Ovary (tissue), 7 donors: ENCODE measurements at regions not wholly inside any gene's neighbourhood (a gene's known extent, or its start where the extent isn't known, plus 50 kb on each side); places are given as distances from the start of the nearest gene placed in this dataset. TPM values are rescaled to one million over a fixed set of nuclear protein-coding genes. Genes with fewer than 3 reads are reported as not detected.

ENCODE experiments used
- DNase-seq, 5 donors: peaks; one replicate each; pipeline ENCODE4 v3.0.0-alpha.2; 2019 to 2020
- H3K27ac ChIP-seq, 2 donors: fragments of 200-600 bp; one replicate each; pipeline versions ENCODE4 v1.5.1 to v1.8.0; 2019 to 2022
- H3K27me3 ChIP-seq: fragments of 200-600 bp; one replicate; pipeline ENCODE4 v1.8.0; 2022
- H3K36me3 ChIP-seq: fragments of 200-600 bp; sonication (generic); one replicate; pipeline ENCODE4 v1.5.1; 2019
- H3K4me1 ChIP-seq: one replicate; pipeline ENCODE4 v1.8.1; 2013; ENCODE audit warnings: mild to moderate bottlenecking, moderate library complexity; ENCODE audit not compliant: insufficient read depth
- H3K4me3 ChIP-seq: fragments of 200-600 bp; sonication (generic); one replicate; pipeline ENCODE4 v1.5.1; 2017
- H3K9me3 ChIP-seq, 2 donors: fragments of 200-600 bp in 1 of 2; sonication (generic) in 1 of 2; one replicate each; pipeline versions ENCODE4 v1.5.1 to v1.8.1; 2013 to 2019; ENCODE audit warnings: mild to moderate bottlenecking in 1 of 2, moderate library complexity in 1 of 2
- EP300 ChIP-seq: sonication (generic); formaldehyde crosslinking; IDR thresholded peaks from one replicate; pipeline ENCODE4 v1.6.1; 2017; ENCODE audit warnings: antibody characterized with exemption
- POLR2A ChIP-seq: fragments of 450-650 bp; IDR thresholded peaks from one replicate; pipeline ENCODE4 v1.6.1; 2017; ENCODE audit warnings: antibody characterized with exemption, mild to moderate bottlenecking, moderate library complexity
- WGBS, 3 donors: extraction: QIAGEN DNeasy Blood & Tissue Kit in 1 of 3; methylation state at CpG; one replicate each; pipeline versions ENCODE4 v1.1.5 to v1.1.7; 2013 to 2017; 5-methylcytosine and 5-hydroxymethylcytosine counted together
- intact Hi-C, 4 donors: fragments of 100-400 bp; cut with DNase I; formaldehyde crosslinking; loops; one replicate each; pipeline versions ENCODE4 v1.11.0 to v1.15.1; 2022 to 2023
- small RNA-seq: library from RNA; depleted of rRNA; stranded (forward); fragments of <200 nt; gene quantifications from one replicate; pipeline ENCODE3, GENCODE V24; 2016
- TF ChIP-seq, protein P1 (sequence below), 3 donors: fragments of 450-650 bp in 2 of 3; fragments of 200-600 bp in 1 of 3; IDR thresholded peaks; one replicate each; pipeline versions ENCODE4 v1.5.1 to v1.8.0; 2016 to 2022; ENCODE audit warnings: antibody characterized with exemption in 3 of 3, mild to moderate bottlenecking in 1 of 3
- donor health status: DM: no; HTN: no; CAD: no; lungs with moderate emphysema.
- donor health status: DM: no; HTN: no; CAD: no.
- donor health status: Bipolar disorder and iron deficiency.
- donor health status: DM: no; HTN: no; CAD: no.
- donor health status: DM: yes; HTN: yes; CAD: no.

DNA sequence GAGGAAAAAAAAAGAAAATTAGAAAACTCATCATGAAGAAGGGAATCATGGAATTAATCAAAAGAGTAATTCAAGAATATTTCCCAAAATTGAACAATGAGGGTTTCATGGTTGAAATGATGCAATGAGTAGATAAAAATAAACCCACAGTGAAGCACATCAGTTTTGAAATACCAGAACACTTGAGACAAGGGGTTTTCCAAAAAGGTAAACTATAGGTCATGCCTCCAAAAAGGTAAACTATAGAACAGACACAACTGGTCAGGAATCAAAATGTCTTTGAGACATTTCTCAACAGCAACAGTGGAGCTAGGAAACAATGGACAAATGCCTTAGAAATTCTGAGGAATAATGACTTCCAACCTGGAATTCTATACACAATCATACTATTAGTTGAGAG, 60.2 kb upstream of the PCSK5 start:
- H3K4me1 ChIP-seq, result peaks cover 3% of the 10 kb centered on the region
- H3K9me3 ChIP-seq, result no peaks in the 10 kb centered on the region
- TF ChIP-seq POLR2A, result no peak
- no peak for TF ChIP-seq EP300
- TF ChIP-seq, protein P1, sequence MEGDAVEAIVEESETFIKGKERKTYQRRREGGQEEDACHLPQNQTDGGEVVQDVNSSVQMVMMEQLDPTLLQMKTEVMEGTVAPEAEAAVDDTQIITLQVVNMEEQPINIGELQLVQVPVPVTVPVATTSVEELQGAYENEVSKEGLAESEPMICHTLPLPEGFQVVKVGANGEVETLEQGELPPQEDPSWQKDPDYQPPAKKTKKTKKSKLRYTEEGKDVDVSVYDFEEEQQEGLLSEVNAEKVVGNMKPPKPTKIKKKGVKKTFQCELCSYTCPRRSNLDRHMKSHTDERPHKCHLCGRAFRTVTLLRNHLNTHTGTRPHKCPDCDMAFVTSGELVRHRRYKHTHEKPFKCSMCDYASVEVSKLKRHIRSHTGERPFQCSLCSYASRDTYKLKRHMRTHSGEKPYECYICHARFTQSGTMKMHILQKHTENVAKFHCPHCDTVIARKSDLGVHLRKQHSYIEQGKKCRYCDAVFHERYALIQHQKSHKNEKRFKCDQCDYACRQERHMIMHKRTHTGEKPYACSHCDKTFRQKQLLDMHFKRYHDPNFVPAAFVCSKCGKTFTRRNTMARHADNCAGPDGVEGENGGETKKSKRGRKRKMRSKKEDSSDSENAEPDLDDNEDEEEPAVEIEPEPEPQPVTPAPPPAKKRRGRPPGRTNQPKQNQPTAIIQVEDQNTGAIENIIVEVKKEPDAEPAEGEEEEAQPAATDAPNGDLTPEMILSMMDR (IDR thresholded peaks at IDR 0.05), result no peak
- no peaks in the 10 kb centered on the region for H3K27me3 ChIP-seq
- DNase-seq, result no peak
- intact Hi-C loops, result loop anchor here in 1 of 4 donors (10.0 kb wide), 1 partner anchor 894 kb away; no protein-coding TSS in a partner anchor
- H3K27ac ChIP-seq, result no peak overlapping the region
- no peak overlapping the region for H3K4me3 ChIP-seq
- H3K36me3 ChIP-seq, result no peaks in the 10 kb centered on the region

DNA sequence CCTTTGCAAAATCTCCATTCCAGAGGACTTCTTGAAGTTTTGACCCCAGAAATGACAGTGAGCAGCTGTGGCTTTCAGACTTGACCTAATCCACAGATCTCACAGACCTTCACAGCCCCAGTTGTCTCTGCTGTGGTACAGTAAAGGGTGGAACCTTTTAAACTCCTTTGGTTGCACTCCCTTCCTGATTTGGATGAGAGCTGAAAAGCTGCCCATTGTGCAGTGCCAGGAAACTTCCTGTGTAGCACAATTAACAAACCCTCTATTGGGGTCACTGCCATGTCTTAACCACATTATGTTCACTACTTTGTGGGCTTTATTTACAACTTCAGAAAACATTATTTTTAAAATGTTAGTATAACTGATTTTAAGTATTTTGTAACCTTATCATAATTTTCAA, 56.7 kb upstream of the PCSK5 start:
- intact Hi-C loops, result loop anchor here in 1 of 4 donors (10.0 kb wide), 1 partner anchor 891 kb away; no protein-coding TSS in a partner anchor
- TF ChIP-seq POLR2A (no peak), EP300 (no peak)
- TF ChIP-seq, protein P1 (IDR thresholded peaks at IDR 0.05), result no peak

DNA sequence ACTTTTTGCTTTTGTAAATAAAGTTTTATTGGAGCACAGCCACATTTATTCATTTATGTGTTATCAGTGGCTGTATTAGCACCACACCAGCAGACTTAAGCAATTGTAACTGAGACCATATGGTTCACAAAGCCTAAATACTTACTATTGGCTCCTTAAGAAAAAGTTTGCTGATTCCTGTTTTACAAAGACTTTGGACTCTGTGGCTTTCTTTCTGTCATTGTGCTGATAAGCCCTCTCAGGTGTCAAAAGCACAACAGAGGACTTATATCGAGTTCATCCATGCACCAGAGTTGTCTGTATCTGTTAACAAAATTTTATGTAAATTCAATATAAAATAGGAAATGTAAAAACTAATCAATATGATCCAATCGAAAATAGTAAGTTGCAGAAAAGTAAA, 55.6 kb upstream of the PCSK5 start:
- no peak for TF ChIP-seq POLR2A
- no peak for TF ChIP-seq EP300
- TF ChIP-seq, protein P1 (IDR thresholded peaks at IDR 0.05), result no peak
- no peaks in the 10 kb centered on the region for H3K27me3 ChIP-seq
- peaks cover 2% of the 10 kb centered on the region for H3K4me1 ChIP-seq
- H3K9me3 ChIP-seq, result no peaks in the 10 kb centered on the region
- DNase-seq, result no peak
- H3K4me3 ChIP-seq, result no peak overlapping the region
- WGBS, 3 donors, result 91 to 94% (median 92%) methylated on average over 2 of the region's 2 CpGs
- intact Hi-C loops, result loop anchor here in 1 of 4 donors (10.0 kb wide), 1 partner anchor 890 kb away; no protein-coding TSS in a partner anchor
- no peaks in the 10 kb centered on the region for H3K36me3 ChIP-seq
- H3K27ac ChIP-seq, result no peak overlapping the region

More for the DNA sequence above, 56.7 kb upstream of the PCSK5 start:
- Histone ChIP-seq H3K9me3 (no peaks in the 10 kb centered on the region), H3K27me3 (no peaks in the 10 kb centered on the region), H3K4me3 (no peak overlapping the region), H3K36me3 (no peaks in the 10 kb centered on the region), H3K27ac (no peak overlapping the region), H3K4me1 (peaks cover 2% of the 10 kb centered on the region)
- DNase-seq, result no peak

Small RNAs in the stretch of these regions (small RNA-seq; reads per million reads assigned to genes)
- gene RNU6-1228P, result not detected
